ENCODE measurements at regions not wholly inside any gene's neighbourhood (a gene's known extent, or its start where the extent isn't known, plus 50 kb on each side); places are given as distances from the start of the nearest gene placed in this dataset.

DNA sequence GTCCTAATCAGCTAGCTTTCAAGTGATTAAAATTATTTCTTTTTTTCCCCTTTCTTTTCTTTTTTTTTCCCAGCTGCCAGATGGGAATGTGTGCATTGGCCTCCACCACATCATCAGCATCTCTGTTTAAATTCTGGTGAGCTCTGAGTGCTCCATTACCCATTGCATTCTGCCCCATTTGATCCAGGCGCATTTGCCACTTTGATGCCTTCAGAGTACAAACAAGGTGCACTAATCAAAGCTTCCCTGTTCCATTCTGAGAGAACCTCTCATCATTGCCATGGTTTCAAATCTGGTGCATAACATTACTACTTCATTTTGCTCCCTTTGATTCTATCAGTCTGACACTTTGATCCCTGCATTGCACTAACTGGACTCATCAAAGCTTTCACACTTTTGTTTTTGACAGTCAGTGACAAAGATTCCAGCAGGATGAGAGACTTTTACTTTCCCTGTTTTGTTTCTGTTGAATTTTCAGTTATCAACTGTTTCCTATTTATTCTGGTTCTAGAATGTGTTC lies 238.8 kb upstream of the PCDH10 start:
- no peak for TF ChIP-seq EZH2 (IDR thresholded peaks at IDR 0.05; ENCODE audit: low read depth)
- TF ChIP-seq, protein P1, sequence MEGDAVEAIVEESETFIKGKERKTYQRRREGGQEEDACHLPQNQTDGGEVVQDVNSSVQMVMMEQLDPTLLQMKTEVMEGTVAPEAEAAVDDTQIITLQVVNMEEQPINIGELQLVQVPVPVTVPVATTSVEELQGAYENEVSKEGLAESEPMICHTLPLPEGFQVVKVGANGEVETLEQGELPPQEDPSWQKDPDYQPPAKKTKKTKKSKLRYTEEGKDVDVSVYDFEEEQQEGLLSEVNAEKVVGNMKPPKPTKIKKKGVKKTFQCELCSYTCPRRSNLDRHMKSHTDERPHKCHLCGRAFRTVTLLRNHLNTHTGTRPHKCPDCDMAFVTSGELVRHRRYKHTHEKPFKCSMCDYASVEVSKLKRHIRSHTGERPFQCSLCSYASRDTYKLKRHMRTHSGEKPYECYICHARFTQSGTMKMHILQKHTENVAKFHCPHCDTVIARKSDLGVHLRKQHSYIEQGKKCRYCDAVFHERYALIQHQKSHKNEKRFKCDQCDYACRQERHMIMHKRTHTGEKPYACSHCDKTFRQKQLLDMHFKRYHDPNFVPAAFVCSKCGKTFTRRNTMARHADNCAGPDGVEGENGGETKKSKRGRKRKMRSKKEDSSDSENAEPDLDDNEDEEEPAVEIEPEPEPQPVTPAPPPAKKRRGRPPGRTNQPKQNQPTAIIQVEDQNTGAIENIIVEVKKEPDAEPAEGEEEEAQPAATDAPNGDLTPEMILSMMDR (conservative IDR thresholded peaks at IDR 0.05), result no peak
- intact Hi-C loops (cut with micrococcal nuclease; ENCODE audit: unreplicated experiment), result no loop called here
- H3K4me1 ChIP-seq (replicated peaks; ENCODE audit: insufficient read depth), result no peaks in the 10 kb centered on the region
- H4K20me1 ChIP-seq (ENCODE audit: insufficient read depth), result no peaks in the 10 kb centered on the region
- no peaks in the 10 kb centered on the region for H3K36me3 ChIP-seq (ENCODE audit: low read depth)
- H2AFZ ChIP-seq, result no peak overlapping the region
- no peak overlapping the region for H3K4me3 ChIP-seq
- no peak overlapping the region for H3K4me2 ChIP-seq
- no TSS peak for BruUV-seq (replicated peaks)
- H3K79me2 ChIP-seq (ENCODE audit: low read depth), result no peaks in the 10 kb centered on the region
- DNase-seq, result no peak
- H3F3A ChIP-seq (ENCODE audit: insufficient read depth, low read depth), result no peaks in the 10 kb centered on the region
- H3K27me3 ChIP-seq (ENCODE audit: insufficient read depth, low read depth), result no peaks in the 10 kb centered on the region
- CTCF ChIA-PET, result no interaction called here
- no peak overlapping the region for H3K27ac ChIP-seq
- H3K9me2 ChIP-seq (ENCODE audit: insufficient read depth), result no peaks in the 10 kb centered on the region
- POLR2A ChIA-PET (ENCODE audit: unreplicated experiment), result no interaction called here
- H3K9me3 ChIP-seq (ENCODE audit: insufficient read depth, low read depth), result no peaks in the 10 kb centered on the region

DNA sequence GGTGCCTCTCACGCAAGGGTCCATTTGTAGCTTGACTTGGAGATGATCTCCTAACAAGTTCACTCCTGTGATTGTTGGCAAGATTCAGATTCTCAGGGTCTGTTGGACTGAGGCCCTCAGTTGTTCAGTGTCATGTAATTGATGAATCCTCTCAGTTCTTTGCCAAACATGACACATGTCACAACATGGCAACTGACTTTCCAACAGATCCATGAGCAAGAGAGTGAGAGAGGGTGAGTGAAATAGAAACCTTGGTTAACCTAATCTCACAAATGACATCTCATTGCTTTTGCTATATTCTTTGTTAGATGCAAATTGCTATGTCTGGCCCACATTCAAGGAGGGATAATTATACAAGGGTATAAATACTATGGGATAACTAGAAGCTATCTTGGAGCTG lies 231.0 kb upstream of the PCDH10 start:
- no peak for DNase-seq
- H3K27me3 ChIP-seq (ENCODE audit: insufficient read depth, low read depth), result no peaks in the 10 kb centered on the region
- no peaks in the 10 kb centered on the region for H3K36me3 ChIP-seq (ENCODE audit: low read depth)
- TF ChIP-seq, protein P1 (conservative IDR thresholded peaks at IDR 0.05), result no peak
- TF ChIP-seq EZH2 (IDR thresholded peaks at IDR 0.05; ENCODE audit: low read depth), result no peak
- no TSS peak for BruUV-seq (replicated peaks)
- H3K79me2 ChIP-seq (ENCODE audit: low read depth), result no peaks in the 10 kb centered on the region
- H3K4me3 ChIP-seq, result no peak overlapping the region
- no peaks in the 10 kb centered on the region for H3K9me2 ChIP-seq (ENCODE audit: insufficient read depth)
- H2AFZ ChIP-seq, result no peak overlapping the region
- H3F3A ChIP-seq (ENCODE audit: insufficient read depth, low read depth), result no peaks in the 10 kb centered on the region
- H3K9me3 ChIP-seq (ENCODE audit: insufficient read depth, low read depth), result no peaks in the 10 kb centered on the region
- H3K27ac ChIP-seq, result no peak overlapping the region
- POLR2A ChIA-PET (ENCODE audit: unreplicated experiment), result no interaction called here
- intact Hi-C loops (cut with micrococcal nuclease; ENCODE audit: unreplicated experiment), result no loop called here
- H3K4me2 ChIP-seq, result no peak overlapping the region
- CTCF ChIA-PET, result no interaction called here
- H4K20me1 ChIP-seq (ENCODE audit: insufficient read depth), result no peaks in the 10 kb centered on the region
- H3K4me1 ChIP-seq (replicated peaks; ENCODE audit: insufficient read depth), result no peaks in the 10 kb centered on the region

DNA sequence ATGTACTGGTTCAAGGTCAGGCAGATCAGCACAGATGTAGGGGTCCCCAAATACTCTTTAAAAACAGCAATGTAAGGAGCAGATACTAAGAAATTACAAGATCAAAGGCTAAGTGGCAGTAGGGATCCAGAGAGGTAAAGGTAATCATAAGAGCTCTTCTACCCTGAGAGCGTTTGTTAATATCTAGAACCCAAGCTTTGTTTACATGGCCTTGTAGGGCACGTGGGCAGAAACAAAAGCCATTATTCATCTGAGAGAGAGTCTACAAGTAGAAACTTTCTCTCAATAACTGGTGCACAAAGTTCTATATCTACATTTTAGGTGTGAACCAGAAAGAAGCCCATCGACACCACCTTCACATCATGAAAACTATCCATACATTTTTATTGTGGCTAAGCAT lies 225.6 kb upstream of the PCDH10 start:
- no peaks in the 10 kb centered on the region for H4K20me1 ChIP-seq (ENCODE audit: insufficient read depth)
- ChIA-PET CTCF (no interaction called here), POLR2A (ENCODE audit: unreplicated experiment) (no interaction called here)
- intact Hi-C loops (cut with micrococcal nuclease; ENCODE audit: unreplicated experiment), result no loop called here
- H3K27me3 ChIP-seq (ENCODE audit: insufficient read depth, low read depth), result no peaks in the 10 kb centered on the region
- H3K4me3 ChIP-seq, result no peak overlapping the region
- H3K79me2 ChIP-seq (ENCODE audit: low read depth), result no peaks in the 10 kb centered on the region
- H3K9me2 ChIP-seq (ENCODE audit: insufficient read depth), result no peaks in the 10 kb centered on the region
- no peak overlapping the region for H3K27ac ChIP-seq
- no peaks in the 10 kb centered on the region for H3K36me3 ChIP-seq (ENCODE audit: low read depth)
- TF ChIP-seq, protein P1 (conservative IDR thresholded peaks at IDR 0.05), result no peak
- no peak for TF ChIP-seq EZH2 (IDR thresholded peaks at IDR 0.05; ENCODE audit: low read depth)
- BruUV-seq (replicated peaks), result no TSS peak
- H3K4me1 ChIP-seq (replicated peaks; ENCODE audit: insufficient read depth), result no peaks in the 10 kb centered on the region
- no peaks in the 10 kb centered on the region for H3K9me3 ChIP-seq (ENCODE audit: insufficient read depth, low read depth)
- no peaks in the 10 kb centered on the region for H3F3A ChIP-seq (ENCODE audit: insufficient read depth, low read depth)
- no peak overlapping the region for H3K4me2 ChIP-seq
- H2AFZ ChIP-seq, result no peak overlapping the region
- no peak for DNase-seq

Measured in PC-9 (cell line).